ENCODE measurements at regions not wholly inside any gene's neighbourhood (a gene's known extent, or its start where the extent isn't known, plus 50 kb on each side); places are given as distances from the start of the nearest gene placed in this dataset.
"Not testable (repeated sequence)": the region's sequence is repeated elsewhere in the genome, so short reads cannot be mapped to it uniquely, and the experiment has no call there.

GRCh38 chr3:31095255-31095654 is 200.8 kb upstream of the GADL1 start:
- ChIA-PET POLR2A (no interaction called here), CTCF (no interaction called here)
- Mint-ChIP-seq H3K4me1 (peaks cover 12% of the 10 kb centered on the region), H3K27me3 (peaks cover 5% of the 10 kb centered on the region), H3K4me3 (no peak overlapping the region), H3K9me3 (no peaks in the 10 kb centered on the region), H3K27ac (no peak overlapping the region), H3K36me3 (ENCODE audit: low read depth) (no peaks in the 10 kb centered on the region)
- intact Hi-C loops (cut with micrococcal nuclease) = no loop called here
- no peak for TF ChIP-seq CTCF (IDR thresholded peaks at IDR 0.05)
- DNase-seq = no peak
- ATAC-seq (ENCODE audit: low read depth) = no peak

GRCh38 chr3:31096661-31097395 is 202.4 kb upstream of the GADL1 start:
- Mint-ChIP-seq H3K4me3 (no peak overlapping the region), H3K4me1 (peaks cover 12% of the 10 kb centered on the region), H3K27ac (no peak overlapping the region), H3K36me3 (ENCODE audit: low read depth) (no peaks in the 10 kb centered on the region), H3K27me3 (peaks cover 7% of the 10 kb centered on the region), H3K9me3 (no peaks in the 10 kb centered on the region)
- ATAC-seq (ENCODE audit: low read depth) (no peak), DNase-seq (no peak)
- ChIA-PET CTCF (interaction anchor here (1.1 kb wide), 1 partner anchor 8 kb away, joined by 3 read pairs; no protein-coding TSS in a partner anchor), POLR2A (no interaction called here)
- TF ChIP-seq CTCF (IDR thresholded peaks at IDR 0.05) = no peak
- intact Hi-C loops (cut with micrococcal nuclease) = no loop called here

GRCh38 chr3:31100519-31100918 is 206.1 kb upstream of the GADL1 start:
- intact Hi-C loops (cut with micrococcal nuclease) = no loop called here
- CTCF ChIA-PET = no interaction called here

GRCh38 chr3:31101285-31101684 is 206.8 kb upstream of the GADL1 start:
- ATAC-seq (ENCODE audit: low read depth); H3K27me3 Mint-ChIP-seq; H3K36me3 Mint-ChIP-seq (ENCODE audit: low read depth); H3K9me3 Mint-ChIP-seq; DNase-seq; CTCF ChIA-PET; intact Hi-C loops (cut with micrococcal nuclease); H3K4me3 Mint-ChIP-seq; H3K27ac Mint-ChIP-seq; POLR2A ChIA-PET: not testable (repeated sequence)
- peaks cover 12% of the 10 kb centered on the region for H3K4me1 Mint-ChIP-seq

More at GRCh38 chr3:31100519-31100918, 206.1 kb upstream of the GADL1 start:
- ATAC-seq (ENCODE audit: low read depth) (no peak), DNase-seq (no peak)
- Mint-ChIP-seq H3K9me3 (no peaks in the 10 kb centered on the region), H3K36me3 (ENCODE audit: low read depth) (no peaks in the 10 kb centered on the region), H3K27ac (no peak overlapping the region), H3K27me3 (peaks cover 2% of the 10 kb centered on the region), H3K4me1 (peaks cover 12% of the 10 kb centered on the region), H3K4me3 (no peak overlapping the region)
- TF ChIP-seq CTCF (IDR thresholded peaks at IDR 0.05) = no peak
- POLR2A ChIA-PET = no interaction called here

GRCh38 chr3:31102196-31102879 is 207.9 kb upstream of the GADL1 start:
- Mint-ChIP-seq H3K4me1 (peaks cover 2% of the 10 kb centered on the region), H3K4me3 (no peak overlapping the region), H3K27me3 (peaks cover 2% of the 10 kb centered on the region), H3K27ac (no peak overlapping the region), H3K36me3 (ENCODE audit: low read depth) (no peaks in the 10 kb centered on the region), H3K9me3 (no peaks in the 10 kb centered on the region)
- no peak for DNase-seq
- intact Hi-C loops (cut with micrococcal nuclease) = no loop called here
- no peak for ATAC-seq (ENCODE audit: low read depth)
- CTCF ChIA-PET = no interaction called here
- no peak for TF ChIP-seq CTCF (IDR thresholded peaks at IDR 0.05)
- POLR2A ChIA-PET = no interaction called here

Data from activated B cell treated with CpG ODN at 0.5 μM for 24 hours (primary cell).